H1 (cell line): ENCODE measurements at regions not wholly inside any gene's neighbourhood (a gene's known extent, or its start where the extent isn't known, plus 50 kb on each side); places are given as distances from the start of the nearest gene placed in this dataset.

Experiments
- CTCF ChIA-PET: fragments of 300-600 bp; sonication (Branson Sonifier 250); formaldehyde crosslinking; loops from one replicate; lab custom pipeline; 2021; ENCODE audit not compliant: partially characterized antibody; lab: Charles Lee
- POLR2A ChIA-PET: fragments of 300-600 bp; sonication (Branson Sonifier 250); formaldehyde crosslinking; loops from one replicate; lab custom pipeline; 2021; ENCODE audit warnings: inconsistent platforms; ENCODE audit not compliant: partially characterized antibody; lab: Charles Lee
- DNase-seq, 2 experiments: peaks; one replicate each; pipeline versions ENCODE4 v3.0.0 to v3.0.0-alpha.2; 2010 to 2022; ENCODE audit warnings: low spot score in 2 of 2, low read depth in 1 of 2, mixed read lengths in 1 of 2
- FAIRE-seq: peaks from 2 replicates; lab custom pipeline; 2011; peaks lifted over from hg19 to GRCh38; lab: Jason Lieb, UNC
- H2AFZ ChIP-seq: 2 replicates; pipeline ENCODE4 v1.8.1; 2012; ENCODE audit warnings: low read length, inconsistent platforms
- H2AK5ac ChIP-seq: 2 replicates; pipeline ENCODE4 v1.6.1; 2013; ENCODE audit warnings: low read depth, low read length
- H2BK120ac ChIP-seq: replicated peaks from 2 replicates; pipeline ENCODE3; 2013; ENCODE audit warnings: low read depth, low read length, inconsistent platforms
- H2BK12ac ChIP-seq: 2 replicates; pipeline ENCODE4 v1.6.1; 2013; ENCODE audit warnings: low read depth, low read length
- H2BK15ac ChIP-seq: 2 replicates; pipeline ENCODE4 v1.6.1; 2013; ENCODE audit warnings: low read length
- H2BK20ac ChIP-seq: 2 replicates; pipeline ENCODE4 v1.6.1; 2013; ENCODE audit warnings: low read length
- H2BK5ac ChIP-seq: 2 replicates; pipeline ENCODE4 v1.6.1; 2013; ENCODE audit warnings: low read depth, low read length
- H3K14ac ChIP-seq: 2 replicates; pipeline ENCODE4 v1.6.1; 2013; ENCODE audit warnings: inconsistent platforms; ENCODE audit not compliant: insufficient read length
- H3K18ac ChIP-seq: 2 replicates; pipeline ENCODE4 v1.6.1; 2013; ENCODE audit warnings: low read length; ENCODE audit errors: extremely low read depth
- H3K23ac ChIP-seq: 2 replicates; pipeline ENCODE4 v1.6.1; 2013; ENCODE audit warnings: inconsistent platforms; ENCODE audit not compliant: insufficient read length
- H3K23me2 ChIP-seq: 2 replicates; pipeline ENCODE4 v1.6.1; 2013; ENCODE audit warnings: low read depth, low read length
- H3K27ac ChIP-seq: 2 replicates; pipeline ENCODE4 v1.6.1; 2011; ENCODE audit warnings: low read depth, low read length, inconsistent platforms
- H3K27me3 ChIP-seq, 4 experiments: replicated peaks in 1 of 4; 1 replicate in 1 of 4; 2 replicates in 3 of 4; pipeline versions ENCODE4 v1.6.1 to v1.8.1; 2011 to 2013; ENCODE audit warnings: low read length in 3 of 4, mild to moderate bottlenecking in 3 of 4, inconsistent platforms in 2 of 4, mixed read lengths in 2 of 4, moderate library complexity in 1 of 4; ENCODE audit not compliant: control insufficient read depth in 3 of 4, insufficient read depth in 3 of 4; ENCODE audit errors: extremely low read depth in 1 of 4
- H3K36me3 ChIP-seq, 4 experiments: 2 replicates each; pipeline versions ENCODE4 v1.6.1 to v1.8.1; 2011 to 2013; ENCODE audit warnings: mild to moderate bottlenecking in 4 of 4, low read length in 3 of 4, moderate library complexity in 2 of 4, control low read depth in 1 of 4, inconsistent platforms in 1 of 4; ENCODE audit not compliant: insufficient read depth in 4 of 4, control insufficient read depth in 2 of 4
- H3K4ac ChIP-seq: replicated peaks from 2 replicates; pipeline ENCODE3; 2013; ENCODE audit warnings: low read length, low read depth, mixed read lengths, inconsistent platforms; ENCODE audit not compliant: insufficient read length
- H3K4me1 ChIP-seq, 4 experiments: replicated peaks in 1 of 4; 1 replicate in 1 of 4; 2 replicates in 3 of 4; pipeline versions ENCODE4 v1.6.1 to v1.8.1; 2011 to 2013; ENCODE audit warnings: low read length in 3 of 4, inconsistent platforms in 2 of 4, mixed read lengths in 1 of 4; ENCODE audit not compliant: insufficient read depth in 4 of 4, control insufficient read depth in 3 of 4
- H3K4me2 ChIP-seq, 2 experiments: 2 replicates each; pipeline versions ENCODE4 v1.6.1 to v1.8.1; 2011 to 2013; ENCODE audit warnings: low read depth in 2 of 2, low read length in 2 of 2, control low read depth in 1 of 2, inconsistent platforms in 1 of 2, mild to moderate bottlenecking in 1 of 2; ENCODE audit not compliant: insufficient read depth in 1 of 2
- H3K4me3 ChIP-seq, 4 experiments: fragments of 200-600, 300-600 bp in 1 of 4; sonication (generic), shearing (Covaris generic), sonication (Bioruptor Twin) in 1 of 4; 2 replicates each; pipeline versions ENCODE4 v1.5.1 to v1.8.1; 2011 to 2016; ENCODE audit warnings: low read length in 4 of 4, low read depth in 3 of 4, control low read depth in 2 of 4, inconsistent platforms in 2 of 4, mild to moderate bottlenecking in 2 of 4, mixed read lengths in 1 of 4, moderate library complexity in 1 of 4; ENCODE audit not compliant: insufficient read depth in 2 of 4; ENCODE audit errors: extremely low read depth in 1 of 4
- H3K56ac ChIP-seq: replicated peaks from 2 replicates; pipeline ENCODE3; 2013; ENCODE audit warnings: low read depth, mild to moderate bottlenecking, mixed read lengths, low read length, inconsistent platforms; ENCODE audit not compliant: insufficient read length
- H3K79me1 ChIP-seq: 2 replicates; pipeline ENCODE4 v1.6.1; 2013; ENCODE audit warnings: low read depth, low read length, control low read depth
- H3K79me2 ChIP-seq, 2 experiments: 2 replicates each; pipeline versions ENCODE4 v1.6.1 to v1.8.1; 2012 to 2013; ENCODE audit warnings: low read length in 2 of 2, mild to moderate bottlenecking in 2 of 2, inconsistent platforms in 1 of 2; ENCODE audit not compliant: insufficient read depth in 2 of 2, control insufficient read depth in 1 of 2
- H3K9ac ChIP-seq, 4 experiments: replicated peaks in 1 of 4; 1 replicate in 1 of 4; 2 replicates in 3 of 4; pipeline versions ENCODE4 v1.6.1 to v1.8.1; 2011 to 2013; ENCODE audit warnings: low read depth in 3 of 4, low read length in 3 of 4, control low read depth in 2 of 4, mild to moderate bottlenecking in 2 of 4, moderate library complexity in 2 of 4, inconsistent platforms in 1 of 4; ENCODE audit errors: extremely low read depth in 1 of 4
- H3K9me3 ChIP-seq, 2 experiments: 2 replicates each; pipeline versions ENCODE4 v1.6.1 to v1.8.1; 2012 to 2013; ENCODE audit warnings: mild to moderate bottlenecking in 2 of 2, moderate library complexity in 2 of 2, control low read depth in 1 of 2, inconsistent platforms in 1 of 2, low read depth in 1 of 2, low read length in 1 of 2, mixed read lengths in 1 of 2; ENCODE audit not compliant: insufficient read depth in 2 of 2
- H4K20me1 ChIP-seq, 2 experiments: replicated peaks in 1 of 2; 2 replicates each; pipeline versions ENCODE3 to v1.8.1; 2011 to 2013; ENCODE audit warnings: inconsistent platforms in 2 of 2, low read length in 2 of 2, mild to moderate bottlenecking in 1 of 2; ENCODE audit not compliant: insufficient read depth in 2 of 2, control insufficient read depth in 1 of 2
- H4K5ac ChIP-seq: 2 replicates; pipeline ENCODE4 v1.6.1; 2013; ENCODE audit warnings: low read length, low read depth, mixed read lengths, inconsistent platforms; ENCODE audit not compliant: insufficient read length
- H4K8ac ChIP-seq: 2 replicates; pipeline ENCODE4 v1.8.0; 2013; ENCODE audit warnings: mild to moderate bottlenecking, moderate library complexity, low read length, inconsistent platforms; ENCODE audit not compliant: insufficient read depth; ENCODE audit errors: extremely low read depth
- H4K91ac ChIP-seq: replicated peaks from 2 replicates; pipeline ENCODE3; 2013; ENCODE audit warnings: low read length, mixed read lengths, inconsistent platforms; ENCODE audit not compliant: insufficient read length
- CBX8 ChIP-seq: fragments of 300-800, 300-1000 bp; sonication (generic); IDR thresholded peaks from 2 replicates; pipeline ENCODE4 v1.7.1; 2016; ENCODE audit warnings: low read depth, low read length, borderline replicate concordance
- E2F6 ChIP-seq: IDR thresholded peaks from 2 replicates; pipeline ENCODE4 v1.6.1; 2012; ENCODE audit warnings: inconsistent platforms
- POLR2AphosphoS5 ChIP-seq: IDR thresholded peaks from 2 replicates; pipeline ENCODE4 v1.6.1; 2011; ENCODE audit warnings: low read depth, low read length
- SP4 ChIP-seq: IDR thresholded peaks from 2 replicates; pipeline ENCODE4 v1.6.1; 2012; ENCODE audit warnings: low read length, inconsistent platforms
- TAF1 ChIP-seq: IDR thresholded peaks from 2 replicates; pipeline ENCODE4 v1.6.1; 2011; ENCODE audit warnings: mild to moderate bottlenecking, low read depth, low read length
- YY1 ChIP-seq: IDR thresholded peaks from 2 replicates; pipeline ENCODE4 v1.6.1; 2011; ENCODE audit warnings: low read depth, mild to moderate bottlenecking, low read length
- ZNF274 ChIP-seq: IDR thresholded peaks from 2 replicates; pipeline ENCODE4 v1.7.0; 2012; ENCODE audit warnings: low read length, borderline replicate concordance; ENCODE audit errors: extremely low read depth
- WGBS, 2 experiments: shearing (Covaris generic) in 1 of 2; methylation state at CpG; one replicate each; pipeline versions ENCODE4 v1.1.6 to v1.1.7; 2013 to 2015; ENCODE audit warnings: low lambda C conversion rate in 2 of 2, mixed read lengths in 2 of 2, inconsistent platforms in 1 of 2, low coverage in 1 of 2, missing lambda C conversion rate in 1 of 2; ENCODE audit not compliant: insufficient replicate concordance in 2 of 2, insufficient coverage in 1 of 2, insufficient read length in 1 of 2; ENCODE audit errors: extremely low coverage in 1 of 2, missing lambda C conversion rate in 1 of 2; 5-methylcytosine and 5-hydroxymethylcytosine counted together

GRCh38 chr3:127084401-127084990, 101.6 kb downstream of the PLXNA1 start:
- ChIA-PET CTCF (interaction anchor here (1.1 to 2.5 kb wide), 6 partner anchors 10 to 371 kb away, joined by 3 to 13 read pairs (median 3); no protein-coding TSS in a partner anchor), POLR2A (no interaction called here)
- no peak overlapping the region for H2BK12ac ChIP-seq
- H3K79me2 ChIP-seq, result no peaks in the 10 kb centered on the region
- H3K27ac ChIP-seq, result no peak overlapping the region
- no peak for FAIRE-seq
- H3K4me3 ChIP-seq, result no peak overlapping the region
- peak overlapping the region; percentile 71 for H4K8ac ChIP-seq
- no peak overlapping the region for H2BK120ac ChIP-seq
- TF ChIP-seq POLR2AphosphoS5, result no peak
- no peak for TF ChIP-seq YY1
- no peak for TF ChIP-seq E2F6
- no peak for TF ChIP-seq TAF1
- TF ChIP-seq ZNF274, result no peak
- TF ChIP-seq SP4, result no peak
- TF ChIP-seq CBX8, result no peak
- H3K18ac ChIP-seq, result no peak overlapping the region
- H2BK15ac ChIP-seq, result no peak overlapping the region
- DNase-seq, result no peak
- no peak overlapping the region for H3K56ac ChIP-seq
- H3K4ac ChIP-seq, result no peak overlapping the region
- H3K79me1 ChIP-seq, result no peaks in the 10 kb centered on the region
- H3K23me2 ChIP-seq, result no peaks in the 10 kb centered on the region
- no peak overlapping the region for H4K5ac ChIP-seq
- no peak overlapping the region for H3K4me2 ChIP-seq
- H3K36me3 ChIP-seq, result no peaks in the 10 kb centered on the region
- H4K91ac ChIP-seq, result peak overlapping the region; percentile 3
- no peaks in the 10 kb centered on the region for H3K9me3 ChIP-seq
- 81% methylated on average over 10 of the region's 10 CpGs; no CpG with 5 or more reads in 1 of the 2 experiments for WGBS, 2 experiments
- no peak overlapping the region for H2AFZ ChIP-seq
- no peaks in the 10 kb centered on the region for H3K27me3 ChIP-seq
- H2BK5ac ChIP-seq, result no peak overlapping the region; the same call in 1 of the 2 replicates
- H3K9ac ChIP-seq, result no peak overlapping the region
- no peak overlapping the region for H3K23ac ChIP-seq
- no peak overlapping the region for H2AK5ac ChIP-seq
- H3K4me1 ChIP-seq, result peaks cover 0 to 2% (median 0%) of the 10 kb centered on the region in 4 experiments; a peak in 1 of 7 replicates
- H3K14ac ChIP-seq, result no peak overlapping the region
- H4K20me1 ChIP-seq, result no peaks in the 10 kb centered on the region
- H2BK20ac ChIP-seq, result no peak overlapping the region
